ENCODE measurements at regions not wholly inside any gene's neighbourhood (a gene's known extent, or its start where the extent isn't known, plus 50 kb on each side); places are given as distances from the start of the nearest gene placed in this dataset.

GRCh38 chr9:105176194-105176593, 68.3 kb upstream of the SLC44A1 start:
- TF ChIP-seq CTCF (IDR thresholded peaks at IDR 0.05; ENCODE audit: poor library complexity, severe bottlenecking), result no peak
- TF ChIP-seq RAD21 (conservative IDR thresholded peaks at IDR 0.05), result no peak
